NCI-H187 treated with DMSO at 0.1 percent for 48 hours (cell line): ENCODE measurements at regions not wholly inside any gene's neighbourhood (a gene's known extent, or its start where the extent isn't known, plus 50 kb on each side); places are given as distances from the start of the nearest gene placed in this dataset.
"Not testable (repeated sequence)": the region's sequence is repeated elsewhere in the genome, so short reads cannot be mapped to it uniquely, and the experiment has no call there.

Source experiments
- DNase-seq: peaks from one replicate; lab custom pipeline; 2025; lab: John Stamatoyannopoulos, UW

GRCh38 chr15:62218841-62219240 lies 53.8 kb upstream of the C2CD4B start:
- DNase-seq: no peak

GRCh38 chr15:62219799-62220198 lies 54.7 kb upstream of the C2CD4B start:
- DNase-seq: no peak

GRCh38 chr15:62223020-62223419 lies 57.9 kb upstream of the C2CD4B start:
- no peak for DNase-seq

- DNase-seq: no peak
Observed at GRCh38 chr15:62228604-62229003, 63.5 kb upstream of the C2CD4B start.

GRCh38 chr15:62231856-62232255 lies 66.8 kb upstream of the C2CD4B start:
- DNase-seq: no peak

- DNase-seq: no peak
Observed at GRCh38 chr15:62240121-62241096, 75.3 kb upstream of the C2CD4B start.

- no peak for DNase-seq
Observed at GRCh38 chr15:62241135-62241770, 76.2 kb upstream of the C2CD4B start.

- DNase-seq: no peak
Observed at GRCh38 chr15:62242999-62243398, 77.9 kb upstream of the C2CD4B start.

GRCh38 chr15:62244762-62245161 lies 79.7 kb upstream of the C2CD4B start:
- DNase-seq: no peak

- DNase-seq: no peak
Observed at GRCh38 chr15:62248277-62248984, 83.3 kb upstream of the C2CD4B start.

GRCh38 chr15:62249501-62249900 lies 84.4 kb upstream of the C2CD4B start:
- DNase-seq: no peak

GRCh38 chr15:62250186-62250585 lies 85.1 kb upstream of the C2CD4B start:
- no peak for DNase-seq

GRCh38 chr15:62250978-62251377 lies 85.9 kb upstream of the C2CD4B start:
- no peak for DNase-seq

- DNase-seq: no peak
Observed at GRCh38 chr15:62253294-62253693, 88.2 kb upstream of the C2CD4B start.

GRCh38 chr15:62254137-62254934 lies 89.3 kb upstream of the C2CD4B start:
- no peak for DNase-seq

GRCh38 chr15:62256430-62256829 lies 91.3 kb upstream of the C2CD4B start:
- not testable (repeated sequence) for DNase-seq

GRCh38 chr15:62257996-62258521 lies 93.0 kb upstream of the C2CD4B start:
- DNase-seq: no peak

GRCh38 chr15:62262305-62262941 lies 97.3 kb upstream of the C2CD4B start:
- no peak for DNase-seq

GRCh38 chr15:62264196-62264595 lies 99.1 kb upstream of the C2CD4B start:
- DNase-seq: no peak

- DNase-seq: no peak
Observed at GRCh38 chr15:62269504-62269903, 104.4 kb upstream of the C2CD4B start.
